DND-41 (cell line): ENCODE measurements at regions not wholly inside any gene's neighbourhood (a gene's known extent, or its start where the extent isn't known, plus 50 kb on each side); places are given as distances from the start of the nearest gene placed in this dataset.

ENCODE experiments used
- EZH2 ChIP-seq: IDR thresholded peaks from 3 replicates; pipeline ENCODE4 v1.6.1; 2012; ENCODE audit warnings: borderline replicate concordance, low read depth, mild to moderate bottlenecking, moderate library complexity, low read length, inconsistent platforms; ENCODE audit not compliant: severe bottlenecking
- TF ChIP-seq, protein P1 (sequence below): IDR thresholded peaks from 2 replicates; pipeline ENCODE4 v1.5.1; 2012; ENCODE audit warnings: borderline replicate concordance, low read length, moderate library complexity, mild to moderate bottlenecking; ENCODE audit not compliant: poor library complexity, severe bottlenecking; ENCODE audit errors: extremely low read depth

DNA sequence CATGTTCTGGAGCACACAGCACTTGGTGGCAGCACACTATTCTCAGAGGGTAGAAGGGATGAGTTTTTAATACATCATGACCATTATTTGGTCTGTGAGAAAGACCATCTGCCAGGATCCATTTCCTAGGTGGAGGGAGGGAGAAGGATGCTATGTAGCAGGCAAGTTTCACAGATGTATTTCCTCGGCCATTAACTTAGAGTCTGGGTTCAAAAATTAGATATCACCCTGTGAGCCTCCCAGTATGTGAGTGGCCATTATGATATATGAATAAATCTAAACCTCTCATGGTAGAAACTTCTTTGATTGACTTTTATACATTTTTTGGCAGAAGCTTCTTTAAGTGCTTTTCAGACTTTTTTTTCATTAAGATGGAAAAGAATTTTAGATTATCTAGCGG lies 133.9 kb downstream of the SREK1 start:
- TF ChIP-seq, protein P1, sequence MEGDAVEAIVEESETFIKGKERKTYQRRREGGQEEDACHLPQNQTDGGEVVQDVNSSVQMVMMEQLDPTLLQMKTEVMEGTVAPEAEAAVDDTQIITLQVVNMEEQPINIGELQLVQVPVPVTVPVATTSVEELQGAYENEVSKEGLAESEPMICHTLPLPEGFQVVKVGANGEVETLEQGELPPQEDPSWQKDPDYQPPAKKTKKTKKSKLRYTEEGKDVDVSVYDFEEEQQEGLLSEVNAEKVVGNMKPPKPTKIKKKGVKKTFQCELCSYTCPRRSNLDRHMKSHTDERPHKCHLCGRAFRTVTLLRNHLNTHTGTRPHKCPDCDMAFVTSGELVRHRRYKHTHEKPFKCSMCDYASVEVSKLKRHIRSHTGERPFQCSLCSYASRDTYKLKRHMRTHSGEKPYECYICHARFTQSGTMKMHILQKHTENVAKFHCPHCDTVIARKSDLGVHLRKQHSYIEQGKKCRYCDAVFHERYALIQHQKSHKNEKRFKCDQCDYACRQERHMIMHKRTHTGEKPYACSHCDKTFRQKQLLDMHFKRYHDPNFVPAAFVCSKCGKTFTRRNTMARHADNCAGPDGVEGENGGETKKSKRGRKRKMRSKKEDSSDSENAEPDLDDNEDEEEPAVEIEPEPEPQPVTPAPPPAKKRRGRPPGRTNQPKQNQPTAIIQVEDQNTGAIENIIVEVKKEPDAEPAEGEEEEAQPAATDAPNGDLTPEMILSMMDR, result no peak
- TF ChIP-seq EZH2, result no peak
